Liver (tissue), 8 donors: ENCODE measurements at regions not wholly inside any gene's neighbourhood (a gene's known extent, or its start where the extent isn't known, plus 50 kb on each side); places are given as distances from the start of the nearest gene placed in this dataset.

Experiments
- DNase-seq: peaks from one replicate; pipeline ENCODE4 v3.0.0-alpha.2; 2017; ENCODE audit warnings: low spot score
- H3K27ac ChIP-seq, 2 donors: one replicate each; pipeline ENCODE4 v1.7.0; 2013; ENCODE audit warnings: inconsistent platforms in 2 of 2, low read length in 2 of 2, control low read depth in 1 of 2, low read depth in 1 of 2, mild to moderate bottlenecking in 1 of 2
- H3K27me3 ChIP-seq, 4 donors: one replicate each; pipeline versions ENCODE4 v1.6.1 to v1.7.0; 2013; ENCODE audit warnings: low read length in 3 of 4, inconsistent platforms in 1 of 4, mild to moderate bottlenecking in 1 of 4, moderate library complexity in 1 of 4; ENCODE audit not compliant: control insufficient read depth in 4 of 4, insufficient read depth in 4 of 4
- H3K36me3 ChIP-seq, 4 donors: one replicate each; pipeline versions ENCODE4 v1.6.1 to v1.7.0; 2013; ENCODE audit warnings: low read length in 3 of 4, mild to moderate bottlenecking in 3 of 4, low read depth in 1 of 4, moderate library complexity in 1 of 4; ENCODE audit not compliant: control insufficient read depth in 4 of 4, insufficient read depth in 3 of 4
- H3K4me1 ChIP-seq, 4 donors: one replicate each; pipeline versions ENCODE4 v1.6.1 to v1.7.0; 2013; ENCODE audit warnings: low read length in 3 of 4, mild to moderate bottlenecking in 3 of 4, moderate library complexity in 1 of 4; ENCODE audit not compliant: control insufficient read depth in 4 of 4, insufficient read depth in 4 of 4
- H3K4me3 ChIP-seq, 3 donors: one replicate each; pipeline versions ENCODE4 v1.6.1 to v1.7.0; 2013; ENCODE audit warnings: low read length in 3 of 3, control low read depth in 1 of 3, low read depth in 1 of 3, mild to moderate bottlenecking in 1 of 3
- H3K9ac ChIP-seq, 2 donors: one replicate each; pipeline ENCODE4 v1.7.0; 2013; ENCODE audit warnings: low read length in 2 of 2, mild to moderate bottlenecking in 2 of 2, moderate library complexity in 2 of 2, control low read depth in 1 of 2, low read depth in 1 of 2
- H3K9me3 ChIP-seq, 4 donors: one replicate each; pipeline versions ENCODE4 v1.6.1 to v1.7.0; 2013; ENCODE audit warnings: low read length in 3 of 4; ENCODE audit not compliant: control insufficient read depth in 4 of 4
- EGR1 ChIP-seq, 2 donors: IDR thresholded peaks; 2 replicates each; pipeline ENCODE4 v1.6.1; 2016 to 2018; ENCODE audit warnings: antibody characterized with exemption in 2 of 2, low read depth in 2 of 2
- FOXA1 ChIP-seq: IDR thresholded peaks from 2 replicates; pipeline ENCODE4 v1.6.1; 2016; ENCODE audit warnings: antibody characterized with exemption
- FOXA2 ChIP-seq: IDR thresholded peaks from 2 replicates; pipeline ENCODE4 v1.6.1; 2016; ENCODE audit warnings: antibody characterized with exemption
- GABPA ChIP-seq, 2 donors: IDR thresholded peaks in 1 of 2; conservative IDR thresholded peaks in 1 of 2; 2 replicates each; pipeline ENCODE4 v1.6.1; 2016; ENCODE audit warnings: antibody characterized with exemption in 2 of 2, mild to moderate bottlenecking in 1 of 2, moderate library complexity in 1 of 2
- HNF4A ChIP-seq, 2 donors: conservative IDR thresholded peaks; 2 replicates each; pipeline ENCODE4 v1.6.1; 2016; ENCODE audit warnings: antibody characterized with exemption in 2 of 2, mild to moderate bottlenecking in 2 of 2
- HNF4G ChIP-seq: IDR thresholded peaks from 2 replicates; pipeline ENCODE4 v1.6.1; 2016; ENCODE audit warnings: antibody characterized with exemption
- JUND ChIP-seq, 2 donors: IDR thresholded peaks; 2 replicates each; pipeline ENCODE4 v1.6.1; 2016; ENCODE audit warnings: antibody characterized with exemption in 2 of 2
- NR2F2 ChIP-seq: IDR thresholded peaks from 2 replicates; pipeline ENCODE4 v1.6.1; 2016; ENCODE audit warnings: antibody characterized with exemption
- RAD21 ChIP-seq, 2 donors: IDR thresholded peaks; 2 replicates each; pipeline ENCODE4 v1.6.1; 2016; ENCODE audit warnings: antibody characterized with exemption in 2 of 2, mild to moderate bottlenecking in 2 of 2
- RXRA ChIP-seq, 2 donors: IDR thresholded peaks; 2 replicates each; pipeline ENCODE4 v1.6.1; 2017 to 2018; ENCODE audit warnings: antibody characterized with exemption in 2 of 2, mild to moderate bottlenecking in 1 of 2
- SP1 ChIP-seq: IDR thresholded peaks from 2 replicates; pipeline ENCODE4 v1.6.1; 2018; ENCODE audit warnings: antibody characterized with exemption, mild to moderate bottlenecking
- TAF1 ChIP-seq: conservative IDR thresholded peaks from 2 replicates; pipeline ENCODE4 v1.6.1; 2016; ENCODE audit warnings: antibody characterized with exemption, mild to moderate bottlenecking
- YY1 ChIP-seq: IDR thresholded peaks from 2 replicates; pipeline ENCODE4 v1.6.1; 2016; ENCODE audit warnings: antibody characterized with exemption, mild to moderate bottlenecking
- WGBS: extraction: QIAGEN DNeasy Blood & Tissue Kit; methylation state at CpG from one replicate; pipeline ENCODE4 v1.1.7; 2013; 5-methylcytosine and 5-hydroxymethylcytosine counted together
- TF ChIP-seq, protein P1 (sequence below): IDR thresholded peaks from 2 replicates; pipeline ENCODE4 v1.6.1; 2016; ENCODE audit warnings: antibody characterized with exemption, mild to moderate bottlenecking
- TF ChIP-seq, protein P2 (sequence below): IDR thresholded peaks from 2 replicates; pipeline ENCODE4 v1.6.1; 2016; ENCODE audit warnings: antibody characterized with exemption
- TF ChIP-seq, protein P3 (sequence below): IDR thresholded peaks from 2 replicates; pipeline ENCODE4 v1.6.1; 2016; ENCODE audit warnings: antibody characterized with exemption
- TF ChIP-seq, protein P4 (sequence below): IDR thresholded peaks from 2 replicates; pipeline ENCODE4 v1.6.1; 2016; ENCODE audit warnings: antibody characterized with exemption
- TF ChIP-seq, protein P5 (sequence below): fragments of 150-350 bp; IDR thresholded peaks from 2 replicates; pipeline ENCODE4 v1.5.1; 2017; ENCODE audit warnings: improper control_type of control experiment, low read depth, low read length; ENCODE audit not compliant: missing input control
- donor health status: healthy.
- donor health status: healthy.
- donor health status: healthy.
- donor health status: healthy.
- donor health status: healthy.

DNA sequence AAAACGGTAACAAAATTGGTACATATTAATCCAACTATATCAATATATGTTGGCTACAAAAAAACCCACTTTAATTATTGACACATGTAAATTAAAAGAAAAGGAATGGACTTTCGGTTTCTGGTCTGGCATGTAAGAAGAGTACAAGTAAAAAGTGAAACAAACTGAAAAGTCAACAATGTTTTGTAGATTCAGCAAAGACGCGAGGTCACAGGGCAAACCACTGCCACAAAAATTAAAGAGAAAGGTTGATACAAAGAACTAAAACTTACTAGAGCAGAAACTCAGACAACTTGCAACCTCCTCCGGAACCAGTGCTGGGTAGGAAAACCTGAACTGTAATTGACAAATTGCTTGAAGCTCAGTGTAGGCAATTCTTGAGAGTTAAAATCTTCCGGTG is 110.6 kb upstream of the ARPP21 start:
- peaks cover 3 to 11% (median 7%) of the 10 kb centered on the region in 4 donors for H3K4me1 ChIP-seq
- TF ChIP-seq, protein P1, sequence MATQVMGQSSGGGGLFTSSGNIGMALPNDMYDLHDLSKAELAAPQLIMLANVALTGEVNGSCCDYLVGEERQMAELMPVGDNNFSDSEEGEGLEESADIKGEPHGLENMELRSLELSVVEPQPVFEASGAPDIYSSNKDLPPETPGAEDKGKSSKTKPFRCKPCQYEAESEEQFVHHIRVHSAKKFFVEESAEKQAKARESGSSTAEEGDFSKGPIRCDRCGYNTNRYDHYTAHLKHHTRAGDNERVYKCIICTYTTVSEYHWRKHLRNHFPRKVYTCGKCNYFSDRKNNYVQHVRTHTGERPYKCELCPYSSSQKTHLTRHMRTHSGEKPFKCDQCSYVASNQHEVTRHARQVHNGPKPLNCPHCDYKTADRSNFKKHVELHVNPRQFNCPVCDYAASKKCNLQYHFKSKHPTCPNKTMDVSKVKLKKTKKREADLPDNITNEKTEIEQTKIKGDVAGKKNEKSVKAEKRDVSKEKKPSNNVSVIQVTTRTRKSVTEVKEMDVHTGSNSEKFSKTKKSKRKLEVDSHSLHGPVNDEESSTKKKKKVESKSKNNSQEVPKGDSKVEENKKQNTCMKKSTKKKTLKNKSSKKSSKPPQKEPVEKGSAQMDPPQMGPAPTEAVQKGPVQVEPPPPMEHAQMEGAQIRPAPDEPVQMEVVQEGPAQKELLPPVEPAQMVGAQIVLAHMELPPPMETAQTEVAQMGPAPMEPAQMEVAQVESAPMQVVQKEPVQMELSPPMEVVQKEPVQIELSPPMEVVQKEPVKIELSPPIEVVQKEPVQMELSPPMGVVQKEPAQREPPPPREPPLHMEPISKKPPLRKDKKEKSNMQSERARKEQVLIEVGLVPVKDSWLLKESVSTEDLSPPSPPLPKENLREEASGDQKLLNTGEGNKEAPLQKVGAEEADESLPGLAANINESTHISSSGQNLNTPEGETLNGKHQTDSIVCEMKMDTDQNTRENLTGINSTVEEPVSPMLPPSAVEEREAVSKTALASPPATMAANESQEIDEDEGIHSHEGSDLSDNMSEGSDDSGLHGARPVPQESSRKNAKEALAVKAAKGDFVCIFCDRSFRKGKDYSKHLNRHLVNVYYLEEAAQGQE, result no peak
- TF ChIP-seq JUND (IDR thresholded peaks at IDR 0.05) (peak in 1 of 2 donors; percentile 37), SP1 (peak; percentile 77), NR2F2 (peak; percentile 76), GABPA (IDR thresholded peaks at IDR 0.05 in 1 of 2, conservative IDR thresholded peaks at IDR 0.05 in 1 of 2) (no peak), YY1 (peak; percentile 22), HNF4A (conservative IDR thresholded peaks at IDR 0.05) (peak; percentile 81 to 84), HNF4G (peak; percentile 41), RXRA (IDR thresholded peaks at IDR 0.05) (peak; percentile 52 to 57), EGR1 (IDR thresholded peaks at IDR 0.05; ENCODE audit: low read depth in 2 of 2) (no peak), FOXA1 (peak; percentile 44), RAD21 (IDR thresholded peaks at IDR 0.05) (peak; percentile 23 to 31), TAF1 (no peak), FOXA2 (peak; percentile 79)
- TF ChIP-seq, protein P2, sequence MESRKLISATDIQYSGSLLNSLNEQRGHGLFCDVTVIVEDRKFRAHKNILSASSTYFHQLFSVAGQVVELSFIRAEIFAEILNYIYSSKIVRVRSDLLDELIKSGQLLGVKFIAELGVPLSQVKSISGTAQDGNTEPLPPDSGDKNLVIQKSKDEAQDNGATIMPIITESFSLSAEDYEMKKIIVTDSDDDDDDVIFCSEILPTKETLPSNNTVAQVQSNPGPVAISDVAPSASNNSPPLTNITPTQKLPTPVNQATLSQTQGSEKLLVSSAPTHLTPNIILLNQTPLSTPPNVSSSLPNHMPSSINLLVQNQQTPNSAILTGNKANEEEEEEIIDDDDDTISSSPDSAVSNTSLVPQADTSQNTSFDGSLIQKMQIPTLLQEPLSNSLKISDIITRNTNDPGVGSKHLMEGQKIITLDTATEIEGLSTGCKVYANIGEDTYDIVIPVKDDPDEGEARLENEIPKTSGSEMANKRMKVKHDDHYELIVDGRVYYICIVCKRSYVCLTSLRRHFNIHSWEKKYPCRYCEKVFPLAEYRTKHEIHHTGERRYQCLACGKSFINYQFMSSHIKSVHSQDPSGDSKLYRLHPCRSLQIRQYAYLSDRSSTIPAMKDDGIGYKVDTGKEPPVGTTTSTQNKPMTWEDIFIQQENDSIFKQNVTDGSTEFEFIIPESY, result peak; percentile 56
- TF ChIP-seq, protein P3, sequence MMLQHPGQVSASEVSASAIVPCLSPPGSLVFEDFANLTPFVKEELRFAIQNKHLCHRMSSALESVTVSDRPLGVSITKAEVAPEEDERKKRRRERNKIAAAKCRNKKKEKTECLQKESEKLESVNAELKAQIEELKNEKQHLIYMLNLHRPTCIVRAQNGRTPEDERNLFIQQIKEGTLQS, result no peak
- TF ChIP-seq, protein P4, sequence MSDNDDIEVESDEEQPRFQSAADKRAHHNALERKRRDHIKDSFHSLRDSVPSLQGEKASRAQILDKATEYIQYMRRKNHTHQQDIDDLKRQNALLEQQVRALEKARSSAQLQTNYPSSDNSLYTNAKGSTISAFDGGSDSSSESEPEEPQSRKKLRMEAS, result peak; percentile 75
- TF ChIP-seq, protein P5, sequence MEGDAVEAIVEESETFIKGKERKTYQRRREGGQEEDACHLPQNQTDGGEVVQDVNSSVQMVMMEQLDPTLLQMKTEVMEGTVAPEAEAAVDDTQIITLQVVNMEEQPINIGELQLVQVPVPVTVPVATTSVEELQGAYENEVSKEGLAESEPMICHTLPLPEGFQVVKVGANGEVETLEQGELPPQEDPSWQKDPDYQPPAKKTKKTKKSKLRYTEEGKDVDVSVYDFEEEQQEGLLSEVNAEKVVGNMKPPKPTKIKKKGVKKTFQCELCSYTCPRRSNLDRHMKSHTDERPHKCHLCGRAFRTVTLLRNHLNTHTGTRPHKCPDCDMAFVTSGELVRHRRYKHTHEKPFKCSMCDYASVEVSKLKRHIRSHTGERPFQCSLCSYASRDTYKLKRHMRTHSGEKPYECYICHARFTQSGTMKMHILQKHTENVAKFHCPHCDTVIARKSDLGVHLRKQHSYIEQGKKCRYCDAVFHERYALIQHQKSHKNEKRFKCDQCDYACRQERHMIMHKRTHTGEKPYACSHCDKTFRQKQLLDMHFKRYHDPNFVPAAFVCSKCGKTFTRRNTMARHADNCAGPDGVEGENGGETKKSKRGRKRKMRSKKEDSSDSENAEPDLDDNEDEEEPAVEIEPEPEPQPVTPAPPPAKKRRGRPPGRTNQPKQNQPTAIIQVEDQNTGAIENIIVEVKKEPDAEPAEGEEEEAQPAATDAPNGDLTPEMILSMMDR, result no peak
- peak overlapping the region; percentile 56 to 87 for H3K9ac ChIP-seq
- no peaks in the 10 kb centered on the region for H3K27me3 ChIP-seq
- H3K4me3 ChIP-seq, result peak overlapping the region; percentile 38 to 52 (median 40)
- DNase-seq, result no peak
- WGBS, result 32% methylated on average over 6 of the region's 6 CpGs
- H3K27ac ChIP-seq, result peak overlapping the region; percentile 62 to 73
- no peaks in the 10 kb centered on the region for H3K36me3 ChIP-seq
- H3K9me3 ChIP-seq, result no peaks in the 10 kb centered on the region
